ENCODE measurements at regions not wholly inside any gene's neighbourhood (a gene's known extent, or its start where the extent isn't known, plus 50 kb on each side); places are given as distances from the start of the nearest gene placed in this dataset.
"Not testable (repeated sequence)": the region's sequence is repeated elsewhere in the genome, so short reads cannot be mapped to it uniquely, and the experiment has no call there.

DNA sequence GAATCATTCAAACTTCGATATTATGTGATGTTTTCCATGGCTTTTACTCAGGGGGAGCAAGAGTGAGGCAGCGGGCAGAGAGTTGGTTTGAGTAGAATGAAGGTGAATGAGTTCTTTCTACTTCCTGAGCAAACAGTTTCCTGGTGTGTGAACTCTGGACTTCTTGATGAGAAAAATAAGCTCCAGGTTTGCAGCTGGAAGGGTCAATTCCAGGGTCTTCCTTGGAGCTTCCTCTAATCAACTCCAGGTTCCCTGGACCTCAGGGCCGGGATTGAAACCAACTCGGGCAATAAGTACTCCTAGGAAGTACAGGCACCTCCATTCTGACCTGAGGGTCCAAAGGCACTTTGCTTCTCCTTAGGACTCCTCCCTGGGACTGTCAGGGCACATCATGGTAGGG, 243.6 kb upstream of the ONECUT1 start:
- Histone ChIP-seq H3K36me3 (no peaks in the 10 kb centered on the region), H3K27ac (no peak overlapping the region), H3K27me3 (replicated peaks) (no peaks in the 10 kb centered on the region), H3K4me3 (no peak overlapping the region), H3K4me1 (replicated peaks) (peaks cover 8% of the 10 kb centered on the region; the same call in 1 of the 2 replicates), H3K9me3 (replicated peaks) (no peaks in the 10 kb centered on the region)
- no peak for DNase-seq (ENCODE audit: low read depth in 1 of 2, low spot score in 2 of 2)

DNA sequence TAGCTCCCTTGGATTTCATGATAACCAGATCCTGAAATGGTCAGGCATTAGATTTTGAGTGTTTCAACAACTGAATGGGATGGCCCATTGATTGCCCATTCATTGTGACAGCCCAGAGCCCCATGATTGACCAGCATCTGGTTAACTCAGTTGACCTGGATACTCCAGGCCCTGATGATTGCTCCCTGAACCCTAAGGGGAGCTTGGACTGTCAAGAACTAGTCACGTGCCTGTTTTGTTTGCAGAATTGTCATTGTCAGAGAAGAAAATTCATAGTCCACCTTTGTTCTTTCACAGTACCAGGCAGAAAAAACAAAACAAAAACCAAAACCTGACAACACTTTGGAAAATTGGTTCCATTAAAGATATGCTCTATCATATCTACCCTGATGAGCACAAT, 241.3 kb upstream of the ONECUT1 start:
- no peak for DNase-seq (ENCODE audit: low read depth in 1 of 2, low spot score in 2 of 2)
- no peaks in the 10 kb centered on the region for H3K27me3 ChIP-seq (replicated peaks)
- H3K4me3 ChIP-seq = no peak overlapping the region
- H3K27ac ChIP-seq = no peak overlapping the region
- H3K4me1 ChIP-seq (replicated peaks) = no peaks in the 10 kb centered on the region
- H3K9me3 ChIP-seq (replicated peaks) = no peaks in the 10 kb centered on the region
- no peaks in the 10 kb centered on the region for H3K36me3 ChIP-seq

DNA sequence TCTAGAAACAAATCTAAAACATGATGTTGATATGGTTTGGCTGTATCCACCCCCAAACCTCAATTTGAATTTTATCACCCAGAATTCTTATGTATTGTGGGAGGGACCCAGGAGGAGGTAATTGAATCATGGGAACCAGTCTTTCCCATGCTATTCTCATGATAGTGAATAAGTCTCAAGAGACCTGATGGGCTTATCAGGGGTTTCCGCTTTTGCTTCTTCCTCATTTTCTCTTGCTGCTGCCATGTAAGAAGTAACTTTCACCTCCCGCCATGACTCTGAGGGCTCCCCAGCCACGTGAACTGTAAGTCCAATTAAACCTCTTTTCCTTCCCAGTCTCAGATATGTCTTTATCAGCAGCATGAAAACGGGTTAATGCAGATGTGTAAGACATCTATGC, 232.7 kb upstream of the ONECUT1 start:
- no peak for DNase-seq (ENCODE audit: low read depth in 1 of 2, low spot score in 2 of 2)
- no peaks in the 10 kb centered on the region for H3K27me3 ChIP-seq (replicated peaks)
- no peaks in the 10 kb centered on the region for H3K4me1 ChIP-seq (replicated peaks)
- no peaks in the 10 kb centered on the region for H3K9me3 ChIP-seq (replicated peaks)
- H3K4me3 ChIP-seq = no peak overlapping the region
- no peaks in the 10 kb centered on the region for H3K36me3 ChIP-seq
- no peak overlapping the region for H3K27ac ChIP-seq

DNA sequence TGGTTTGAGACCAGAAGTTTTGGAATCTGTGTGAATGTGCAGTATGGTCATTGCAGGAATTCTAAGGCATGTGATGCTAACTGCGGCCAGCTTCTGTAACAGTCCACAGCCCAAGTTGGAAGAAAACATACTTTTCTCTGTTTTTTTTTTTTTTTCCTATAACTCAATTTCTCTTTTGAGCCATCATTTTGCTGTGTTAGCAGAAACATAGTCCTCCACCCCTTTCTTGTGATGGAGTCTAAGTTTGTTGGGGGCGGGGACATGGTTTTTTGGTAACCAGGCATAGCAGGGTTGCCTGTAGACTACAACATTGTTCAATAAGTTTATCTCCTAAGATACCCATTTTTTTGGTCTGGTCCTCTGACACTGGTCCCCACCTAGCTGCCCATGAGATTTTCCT, 223.2 kb upstream of the ONECUT1 start:
- Histone ChIP-seq H3K27me3 (replicated peaks) (no peaks in the 10 kb centered on the region; the same call in 1 of the 2 replicates), H3K4me3 (no peak overlapping the region), H3K27ac (no peak overlapping the region), H3K4me1 (replicated peaks) (no peaks in the 10 kb centered on the region), H3K9me3 (replicated peaks) (no peaks in the 10 kb centered on the region), H3K36me3 (no peaks in the 10 kb centered on the region)
- DNase-seq (ENCODE audit: low read depth in 1 of 2, low spot score in 2 of 2) = no peak

DNA sequence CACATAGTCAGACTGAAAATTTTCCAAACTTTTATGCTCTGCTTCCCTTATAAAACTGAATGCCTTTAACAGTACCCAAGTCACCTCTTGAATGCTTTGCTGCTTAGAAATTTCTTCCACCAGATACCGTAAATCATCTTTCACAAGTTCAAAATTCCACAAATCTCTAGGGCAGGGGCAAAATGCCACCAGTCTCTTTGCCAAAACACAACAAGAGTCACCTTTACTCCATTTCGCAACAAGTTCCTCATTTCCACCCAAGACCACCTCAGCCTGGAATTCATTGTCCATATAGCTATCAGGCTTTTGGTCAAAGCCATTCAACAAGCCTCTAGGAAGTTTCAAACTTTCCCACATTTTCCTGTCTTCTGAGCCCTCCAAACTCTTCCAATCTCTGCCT, 221.6 kb upstream of the ONECUT1 start:
- not testable (repeated sequence) for H3K9me3 ChIP-seq (replicated peaks); H3K27ac ChIP-seq; H3K27me3 ChIP-seq (replicated peaks); DNase-seq (ENCODE audit: low read depth in 1 of 2, low spot score in 2 of 2); H3K4me1 ChIP-seq (replicated peaks); H3K4me3 ChIP-seq; H3K36me3 ChIP-seq

DNA sequence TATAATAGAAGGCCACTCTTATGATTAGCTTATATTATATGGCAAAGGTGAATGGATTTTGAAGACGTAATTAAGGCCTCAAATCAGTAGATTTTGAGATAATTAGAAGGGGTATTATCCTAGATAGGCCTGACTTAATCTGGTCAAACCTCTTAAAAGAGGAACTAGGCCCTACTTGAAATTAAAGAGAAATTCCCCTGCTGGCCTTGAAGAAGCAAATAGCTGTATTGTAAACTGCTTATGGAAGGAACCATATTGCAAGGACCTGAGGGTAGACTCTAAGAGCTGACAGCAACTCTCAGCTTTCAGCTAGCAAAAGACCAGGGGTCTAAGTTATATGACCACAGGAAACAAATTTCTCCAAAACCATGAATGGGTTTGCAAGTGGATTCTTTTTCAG, 219.0 kb upstream of the ONECUT1 start:
- no peak for DNase-seq (ENCODE audit: low read depth in 1 of 2, low spot score in 2 of 2)
- no peak overlapping the region for H3K4me3 ChIP-seq
- H3K27ac ChIP-seq = no peak overlapping the region
- no peaks in the 10 kb centered on the region for H3K4me1 ChIP-seq (replicated peaks)
- no peaks in the 10 kb centered on the region for H3K9me3 ChIP-seq (replicated peaks)
- H3K27me3 ChIP-seq (replicated peaks) = no peaks in the 10 kb centered on the region; the same call in 1 of the 2 replicates
- no peaks in the 10 kb centered on the region for H3K36me3 ChIP-seq

DNA sequence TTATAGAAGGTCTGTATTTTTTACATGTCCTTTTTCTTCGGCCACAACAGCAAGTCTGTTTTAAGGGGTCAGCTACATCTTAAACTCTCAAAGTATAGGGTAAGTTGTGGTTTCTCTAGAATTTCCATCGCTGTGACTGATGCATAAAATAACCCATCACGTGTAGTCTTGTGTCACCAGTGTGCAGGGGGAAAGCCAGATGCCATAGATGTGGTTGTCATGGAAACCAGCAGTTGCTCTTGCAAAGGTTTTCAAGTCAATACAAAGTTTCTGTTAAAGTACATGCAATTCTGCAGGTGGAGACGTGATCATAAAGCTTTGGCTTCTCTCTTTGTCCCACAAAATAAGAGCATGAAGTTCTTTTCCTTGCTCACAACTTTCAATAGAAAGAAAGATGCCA, 210.3 kb upstream of the ONECUT1 start:
- DNase-seq (ENCODE audit: low read depth in 1 of 2, low spot score in 2 of 2) = no peak
- Histone ChIP-seq H3K36me3 (no peaks in the 10 kb centered on the region), H3K27ac (no peak overlapping the region), H3K9me3 (replicated peaks) (no peaks in the 10 kb centered on the region), H3K4me1 (replicated peaks) (no peaks in the 10 kb centered on the region), H3K4me3 (no peak overlapping the region), H3K27me3 (replicated peaks) (no peaks in the 10 kb centered on the region)

DNA sequence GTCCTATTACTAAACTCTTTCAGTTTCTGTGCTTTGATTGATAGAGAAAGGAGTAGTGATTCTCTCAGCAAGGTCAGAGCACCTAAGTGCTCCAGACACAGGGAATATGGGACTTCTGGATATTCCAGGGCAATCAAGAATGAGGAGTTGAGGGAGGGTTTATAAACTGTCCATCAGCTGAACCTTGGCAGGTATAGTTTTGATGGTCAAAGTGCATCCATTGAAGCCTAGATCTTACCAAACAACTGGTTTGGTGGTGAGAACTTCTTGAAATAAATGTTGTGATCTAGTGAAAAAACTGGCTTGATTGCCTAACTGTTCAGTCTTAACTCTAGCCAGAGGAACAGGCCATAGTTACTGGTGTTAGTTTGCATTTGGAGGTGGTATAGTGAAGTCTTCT, 207.0 kb upstream of the ONECUT1 start:
- Histone ChIP-seq H3K27me3 (replicated peaks) (no peaks in the 10 kb centered on the region), H3K4me3 (no peak overlapping the region), H3K27ac (no peak overlapping the region), H3K36me3 (no peaks in the 10 kb centered on the region), H3K9me3 (replicated peaks) (no peaks in the 10 kb centered on the region), H3K4me1 (replicated peaks) (no peaks in the 10 kb centered on the region)
- DNase-seq (ENCODE audit: low read depth in 1 of 2, low spot score in 2 of 2) = no peak

DNA sequence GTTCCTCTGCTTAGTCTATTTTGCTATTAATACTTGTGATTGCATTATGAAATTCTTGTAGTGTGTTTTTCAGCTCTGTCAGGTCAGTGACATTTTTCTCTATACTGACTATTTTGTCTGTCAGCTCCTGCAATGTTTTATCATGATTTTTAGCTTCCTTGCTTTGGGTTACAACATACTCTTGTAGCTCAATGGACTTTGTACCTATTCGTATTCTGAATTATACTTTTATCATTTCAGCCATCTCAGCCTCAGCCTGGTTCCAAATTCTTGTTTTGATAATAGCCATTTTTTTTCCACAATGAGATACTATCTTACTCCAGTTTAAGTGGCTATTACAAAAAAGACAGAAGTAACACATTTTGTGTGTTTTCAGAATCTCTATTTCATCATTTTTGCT, 204.2 kb upstream of the ONECUT1 start:
- Histone ChIP-seq H3K36me3 (no peaks in the 10 kb centered on the region), H3K27me3 (replicated peaks) (no peaks in the 10 kb centered on the region), H3K4me1 (replicated peaks) (no peaks in the 10 kb centered on the region), H3K9me3 (replicated peaks) (no peaks in the 10 kb centered on the region), H3K4me3 (no peak overlapping the region), H3K27ac (no peak overlapping the region)
- no peak for DNase-seq (ENCODE audit: low read depth in 1 of 2, low spot score in 2 of 2)

DNA sequence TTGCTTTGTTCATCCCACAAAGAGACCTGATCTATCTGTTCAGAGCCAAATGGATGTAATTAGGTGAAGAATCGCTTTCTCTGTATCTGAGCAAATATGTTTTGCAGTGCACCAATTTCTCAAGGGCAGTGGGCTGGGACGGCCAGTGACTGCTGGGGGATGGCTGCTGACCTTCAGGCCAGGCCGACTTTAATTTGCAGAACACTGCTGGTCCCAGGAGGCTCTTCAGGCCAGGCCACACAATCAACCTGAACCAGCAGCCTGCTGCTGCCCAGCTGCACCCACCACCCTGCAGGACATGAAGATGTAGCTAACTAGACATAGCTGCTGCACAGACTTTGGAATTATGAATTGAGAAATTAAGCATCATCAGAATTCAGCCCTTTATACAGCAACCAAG, 194.4 kb upstream of the ONECUT1 start:
- DNase-seq (ENCODE audit: low read depth in 1 of 2, low spot score in 2 of 2) = no peak
- no peaks in the 10 kb centered on the region for H3K27me3 ChIP-seq (replicated peaks)
- no peaks in the 10 kb centered on the region for H3K9me3 ChIP-seq (replicated peaks)
- H3K4me1 ChIP-seq (replicated peaks) = no peaks in the 10 kb centered on the region
- no peak overlapping the region for H3K4me3 ChIP-seq
- no peaks in the 10 kb centered on the region for H3K36me3 ChIP-seq
- no peak overlapping the region for H3K27ac ChIP-seq

DNA sequence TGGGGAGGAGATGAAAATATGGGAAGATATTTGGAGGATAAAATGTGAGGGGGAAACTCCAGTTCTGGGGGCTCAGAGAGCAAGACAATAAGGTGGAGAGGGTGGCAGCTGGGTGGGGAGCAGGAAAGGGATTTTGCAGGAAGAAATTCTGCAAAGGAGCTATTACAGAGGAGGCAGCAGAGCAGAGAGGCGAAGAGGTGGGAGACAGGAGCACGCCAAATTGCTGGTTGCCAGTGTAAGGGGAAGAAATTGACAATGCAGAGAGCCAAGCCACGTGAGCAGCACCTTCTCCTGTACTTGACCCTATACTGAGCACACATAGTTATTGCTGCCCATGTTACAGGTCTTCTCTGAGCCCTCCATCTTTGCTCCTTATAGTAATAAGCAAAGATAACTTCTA, 190.3 kb upstream of the ONECUT1 start:
- H3K27ac ChIP-seq = no peak overlapping the region
- H3K4me1 ChIP-seq (replicated peaks) = no peaks in the 10 kb centered on the region
- H3K4me3 ChIP-seq = no peak overlapping the region
- H3K27me3 ChIP-seq (replicated peaks) = no peaks in the 10 kb centered on the region
- H3K36me3 ChIP-seq = no peaks in the 10 kb centered on the region
- DNase-seq (ENCODE audit: low read depth in 1 of 2, low spot score in 2 of 2) = no peak
- no peaks in the 10 kb centered on the region for H3K9me3 ChIP-seq (replicated peaks)

DNA sequence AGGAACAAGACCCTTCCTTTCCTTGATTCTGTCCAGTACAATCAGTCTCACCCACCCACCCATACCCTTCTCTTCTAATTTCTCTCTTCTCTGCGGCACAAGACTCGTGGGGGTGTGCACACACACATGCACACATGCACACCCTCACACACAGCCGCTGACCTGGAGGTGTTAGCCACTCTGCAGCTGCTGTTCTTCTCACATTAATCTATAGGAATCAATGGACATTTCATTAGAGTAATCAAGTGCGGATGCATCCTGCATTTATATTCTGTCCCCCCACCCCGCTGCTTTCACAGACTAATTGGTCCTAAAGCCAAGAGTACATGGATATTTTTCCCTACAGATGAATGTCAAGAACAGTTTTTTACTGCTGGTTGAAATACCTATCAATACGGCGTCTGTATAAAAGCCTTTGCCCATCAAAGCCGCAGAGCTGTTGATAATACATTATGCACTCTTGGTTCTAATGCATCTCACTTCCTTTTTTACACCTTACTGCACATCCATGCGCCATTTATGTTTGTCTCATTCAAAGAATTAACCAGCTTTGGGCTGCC, 186.5 kb upstream of the ONECUT1 start:
- no peaks in the 10 kb centered on the region for H3K36me3 ChIP-seq
- no peak overlapping the region for H3K27ac ChIP-seq
- no peak for DNase-seq (ENCODE audit: low read depth in 1 of 2, low spot score in 2 of 2)
- no peak overlapping the region for H3K4me3 ChIP-seq
- H3K27me3 ChIP-seq (replicated peaks) = no peaks in the 10 kb centered on the region
- H3K4me1 ChIP-seq (replicated peaks) = no peaks in the 10 kb centered on the region
- H3K9me3 ChIP-seq (replicated peaks) = no peaks in the 10 kb centered on the region

DNA sequence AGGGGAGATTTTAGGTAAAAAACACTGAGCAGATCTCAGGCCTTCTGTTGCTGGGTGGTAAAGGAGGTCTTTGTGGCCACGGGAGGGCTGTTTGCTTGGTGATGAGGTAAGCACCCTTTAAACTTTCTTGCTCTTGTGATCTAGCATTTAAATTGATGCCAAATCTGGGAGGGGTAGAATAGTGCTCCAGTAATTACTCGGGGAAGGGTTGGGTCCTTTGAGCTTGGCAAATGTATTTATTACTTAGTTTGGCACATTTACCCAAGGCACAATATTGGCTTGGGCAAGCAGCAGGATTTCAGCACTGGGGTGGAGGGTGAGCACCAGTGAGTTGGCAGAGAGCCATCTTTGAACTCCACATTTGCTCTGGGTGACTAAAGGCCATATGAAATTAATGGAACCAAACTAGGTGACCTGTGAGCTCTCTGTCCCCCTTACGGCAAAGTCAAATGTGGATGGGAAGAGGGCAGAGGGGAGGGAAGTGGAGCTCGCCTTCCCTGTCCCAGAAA, 185.9 kb upstream of the ONECUT1 start:
- Histone ChIP-seq H3K4me1 (replicated peaks) (no peaks in the 10 kb centered on the region), H3K36me3 (no peaks in the 10 kb centered on the region), H3K4me3 (no peak overlapping the region), H3K9me3 (replicated peaks) (no peaks in the 10 kb centered on the region), H3K27me3 (replicated peaks) (no peaks in the 10 kb centered on the region), H3K27ac (no peak overlapping the region)
- no peak for DNase-seq (ENCODE audit: low read depth in 1 of 2, low spot score in 2 of 2)

DNA sequence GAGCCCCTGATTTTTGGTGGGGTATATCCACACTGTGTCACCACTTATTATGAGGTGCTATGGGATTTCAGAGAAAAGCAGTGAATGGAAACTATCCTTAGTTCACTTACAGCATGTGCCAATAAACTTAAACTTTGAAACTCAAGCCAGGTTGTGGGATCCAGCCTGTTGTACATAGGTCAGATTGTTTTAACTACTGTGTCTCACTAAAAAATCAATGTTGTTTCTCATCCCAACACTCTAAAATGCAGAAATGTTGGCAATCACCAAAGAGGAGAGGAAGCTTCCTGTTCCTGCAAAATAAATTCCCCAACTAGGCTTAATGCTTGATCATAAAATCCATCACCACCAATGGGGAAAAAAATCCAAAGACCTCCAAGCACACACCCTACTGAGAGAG, 173.7 kb upstream of the ONECUT1 start:
- H3K36me3 ChIP-seq = no peaks in the 10 kb centered on the region

DNA sequence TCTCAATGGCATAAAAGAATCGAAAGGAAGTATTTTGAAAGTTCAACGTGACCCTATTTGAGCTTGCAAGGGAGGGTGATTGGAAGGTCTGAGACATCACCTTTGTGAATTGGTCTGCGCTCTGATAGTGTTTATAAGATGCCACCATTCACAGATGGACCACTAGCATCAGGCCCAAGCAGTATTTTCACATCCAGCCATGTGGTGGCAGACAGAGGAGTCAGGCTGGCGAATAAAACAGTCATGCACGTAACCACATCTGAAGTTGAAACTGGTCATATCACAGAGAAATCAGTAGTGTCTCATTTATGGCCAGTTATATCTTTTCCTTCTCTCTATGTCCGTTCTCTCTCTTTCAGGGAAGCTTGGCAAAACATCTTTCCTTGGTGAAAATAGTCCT, 170.1 kb upstream of the ONECUT1 start:
- no peak for DNase-seq (ENCODE audit: low read depth in 1 of 2, low spot score in 2 of 2)
- no peak overlapping the region for H3K4me3 ChIP-seq
- no peak overlapping the region for H3K27ac ChIP-seq
- H3K36me3 ChIP-seq = no peaks in the 10 kb centered on the region
- no peaks in the 10 kb centered on the region for H3K4me1 ChIP-seq (replicated peaks)
- H3K27me3 ChIP-seq (replicated peaks) = no peaks in the 10 kb centered on the region
- H3K9me3 ChIP-seq (replicated peaks) = no peaks in the 10 kb centered on the region

More for the DNA sequence above, 173.7 kb upstream of the ONECUT1 start:
- Histone ChIP-seq H3K27ac (no peak overlapping the region), H3K9me3 (replicated peaks) (no peaks in the 10 kb centered on the region), H3K4me1 (replicated peaks) (no peaks in the 10 kb centered on the region), H3K4me3 (no peak overlapping the region), H3K27me3 (replicated peaks) (no peaks in the 10 kb centered on the region; the same call in 1 of the 2 replicates)
- DNase-seq (ENCODE audit: low read depth in 1 of 2, low spot score in 2 of 2) = no peak
